ENCODE measurements at regions not wholly inside any gene's neighbourhood (a gene's known extent, or its start where the extent isn't known, plus 50 kb on each side); places are given as distances from the start of the nearest gene placed in this dataset.
"Not testable (repeated sequence)": the region's sequence is repeated elsewhere in the genome, so short reads cannot be mapped to it uniquely, and the experiment has no call there.

GRCh38 chr5:133867341-133867740 is 101.1 kb downstream of the C5orf15 start:
- Histone ChIP-seq H3K9ac (ENCODE audit: low read length) (no peak overlapping the region), H3K27me3 (ENCODE audit: control insufficient read depth in 1 of 2, insufficient read depth in 2 of 2, low read length in 2 of 2) (no peaks in the 10 kb centered on the region), H3K27ac (ENCODE audit: low read depth, low read length) (no peak overlapping the region), H3K4me3 (ENCODE audit: low read depth in 1 of 2, low read length in 2 of 2) (no peak overlapping the region), H3K4me1 (ENCODE audit: insufficient read depth, low read length) (peaks cover 5% of the 10 kb centered on the region), H3K36me3 (ENCODE audit: insufficient read depth, low read length) (no peaks in the 10 kb centered on the region), H3K9me3 (ENCODE audit: low read length) (no peaks in the 10 kb centered on the region)

- Histone ChIP-seq H3K27me3 (ENCODE audit: control insufficient read depth in 1 of 2, insufficient read depth in 2 of 2, low read length in 2 of 2) (no peaks in the 10 kb centered on the region), H3K36me3 (ENCODE audit: insufficient read depth, low read length) (no peaks in the 10 kb centered on the region), H3K27ac (ENCODE audit: low read depth, low read length) (no peak overlapping the region), H3K4me1 (ENCODE audit: insufficient read depth, low read length) (peaks cover 5% of the 10 kb centered on the region), H3K9ac (ENCODE audit: low read length) (no peak overlapping the region), H3K9me3 (ENCODE audit: low read length) (no peaks in the 10 kb centered on the region), H3K4me3 (ENCODE audit: low read depth in 1 of 2, low read length in 2 of 2) (no peak overlapping the region)
Observed at GRCh38 chr5:133866903-133867245, 101.6 kb downstream of the C5orf15 start.

GRCh38 chr5:133866160-133866902 is 102.1 kb downstream of the C5orf15 start:
- no peaks in the 10 kb centered on the region for H3K36me3 ChIP-seq (ENCODE audit: insufficient read depth, low read length)
- H3K9me3 ChIP-seq (ENCODE audit: low read length), result no peaks in the 10 kb centered on the region
- peaks cover 5% of the 10 kb centered on the region for H3K4me1 ChIP-seq (ENCODE audit: insufficient read depth, low read length)
- H3K27ac ChIP-seq (ENCODE audit: low read depth, low read length), result no peak overlapping the region
- H3K9ac ChIP-seq (ENCODE audit: low read length), result no peak overlapping the region
- H3K27me3 ChIP-seq (ENCODE audit: control insufficient read depth in 1 of 2, insufficient read depth in 2 of 2, low read length in 2 of 2), result no peaks in the 10 kb centered on the region
- no peak overlapping the region for H3K4me3 ChIP-seq (ENCODE audit: low read depth in 1 of 2, low read length in 2 of 2)

- Histone ChIP-seq H3K4me1 (ENCODE audit: insufficient read depth, low read length) (peaks cover 5% of the 10 kb centered on the region), H3K36me3 (ENCODE audit: insufficient read depth, low read length) (no peaks in the 10 kb centered on the region), H3K27me3 (ENCODE audit: control insufficient read depth in 1 of 2, insufficient read depth in 2 of 2, low read length in 2 of 2) (no peaks in the 10 kb centered on the region), H3K27ac (ENCODE audit: low read depth, low read length) (no peak overlapping the region), H3K9me3 (ENCODE audit: low read length) (no peaks in the 10 kb centered on the region), H3K4me3 (ENCODE audit: low read depth in 1 of 2, low read length in 2 of 2) (no peak overlapping the region), H3K9ac (ENCODE audit: low read length) (no peak overlapping the region)
Observed at GRCh38 chr5:133865113-133865512, 103.3 kb downstream of the C5orf15 start.

GRCh38 chr5:133864711-133865110 is 103.7 kb downstream of the C5orf15 start:
- Histone ChIP-seq H3K27ac (ENCODE audit: low read depth, low read length) (no peak overlapping the region), H3K4me1 (ENCODE audit: insufficient read depth, low read length) (peaks cover 5% of the 10 kb centered on the region), H3K9ac (ENCODE audit: low read length) (no peak overlapping the region), H3K9me3 (ENCODE audit: low read length) (no peaks in the 10 kb centered on the region), H3K36me3 (ENCODE audit: insufficient read depth, low read length) (no peaks in the 10 kb centered on the region), H3K4me3 (ENCODE audit: low read depth in 1 of 2, low read length in 2 of 2) (no peak overlapping the region), H3K27me3 (ENCODE audit: control insufficient read depth in 1 of 2, insufficient read depth in 2 of 2, low read length in 2 of 2) (no peaks in the 10 kb centered on the region)

GRCh38 chr5:133863857-133864585 is 104.4 kb downstream of the C5orf15 start:
- Histone ChIP-seq H3K27me3 (ENCODE audit: control insufficient read depth in 1 of 2, insufficient read depth in 2 of 2, low read length in 2 of 2) (no peaks in the 10 kb centered on the region), H3K4me1 (ENCODE audit: insufficient read depth, low read length) (no peaks in the 10 kb centered on the region), H3K9ac (ENCODE audit: low read length) (no peak overlapping the region), H3K4me3 (ENCODE audit: low read depth in 1 of 2, low read length in 2 of 2) (no peak overlapping the region), H3K36me3 (ENCODE audit: insufficient read depth, low read length) (no peaks in the 10 kb centered on the region), H3K27ac (ENCODE audit: low read depth, low read length) (no peak overlapping the region), H3K9me3 (ENCODE audit: low read length) (no peaks in the 10 kb centered on the region)

DNA sequence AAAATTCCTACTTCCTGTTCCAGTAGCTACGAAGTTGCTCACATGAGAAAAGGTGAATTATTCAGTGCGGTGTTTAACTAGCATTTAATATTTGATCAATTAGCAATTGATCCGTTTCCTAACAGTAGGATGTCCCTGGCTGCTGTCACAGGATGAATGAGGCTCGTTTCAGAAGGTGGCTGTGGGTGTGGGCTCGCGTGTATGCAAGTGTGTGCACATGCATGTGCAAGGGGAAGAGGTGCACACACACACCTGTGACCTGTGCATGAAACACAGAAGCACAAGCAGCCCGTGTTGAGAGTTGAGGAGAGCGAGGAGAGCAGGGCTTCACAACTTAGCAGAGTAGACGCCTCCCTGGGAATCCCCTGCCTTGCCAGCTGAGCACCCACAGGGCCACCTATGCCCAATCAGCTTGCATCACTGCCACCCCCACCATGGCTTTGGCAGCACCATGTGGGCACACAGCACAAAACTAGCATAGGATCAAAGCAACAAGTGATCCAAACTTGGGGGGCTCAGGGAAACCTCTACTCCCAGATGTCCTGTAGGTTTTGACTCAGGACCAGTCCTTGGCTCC is 107.2 kb downstream of the C5orf15 start:
- H3K36me3 ChIP-seq (ENCODE audit: insufficient read depth, low read length), result no peaks in the 10 kb centered on the region
- no peak overlapping the region for H3K4me3 ChIP-seq (ENCODE audit: low read depth in 1 of 2, low read length in 2 of 2)
- peaks cover 0 to under 1% of the 10 kb centered on the region in 2 donors for H3K27me3 ChIP-seq (ENCODE audit: control insufficient read depth in 1 of 2, insufficient read depth in 2 of 2, low read length in 2 of 2)
- no peaks in the 10 kb centered on the region for H3K4me1 ChIP-seq (ENCODE audit: insufficient read depth, low read length)
- H3K9me3 ChIP-seq (ENCODE audit: low read length), result no peaks in the 10 kb centered on the region
- no peak overlapping the region for H3K27ac ChIP-seq (ENCODE audit: low read depth, low read length)
- no peak overlapping the region for H3K9ac ChIP-seq (ENCODE audit: low read length)

GRCh38 chr5:133859073-133859472 is 109.4 kb downstream of the C5orf15 start:
- peaks cover 0 to 5% of the 10 kb centered on the region in 2 donors for H3K27me3 ChIP-seq (ENCODE audit: control insufficient read depth in 1 of 2, insufficient read depth in 2 of 2, low read length in 2 of 2)
- H3K4me3 ChIP-seq (ENCODE audit: low read depth in 1 of 2, low read length in 2 of 2), result no peak overlapping the region
- H3K9me3 ChIP-seq (ENCODE audit: low read length), result no peaks in the 10 kb centered on the region
- no peaks in the 10 kb centered on the region for H3K36me3 ChIP-seq (ENCODE audit: insufficient read depth, low read length)
- no peak overlapping the region for H3K27ac ChIP-seq (ENCODE audit: low read depth, low read length)
- H3K9ac ChIP-seq (ENCODE audit: low read length), result no peak overlapping the region
- no peaks in the 10 kb centered on the region for H3K4me1 ChIP-seq (ENCODE audit: insufficient read depth, low read length)

GRCh38 chr5:133857595-133858313 is 110.7 kb downstream of the C5orf15 start:
- not testable (repeated sequence) for H3K36me3 ChIP-seq (ENCODE audit: insufficient read depth, low read length); H3K4me3 ChIP-seq (ENCODE audit: low read depth in 1 of 2, low read length in 2 of 2); H3K9ac ChIP-seq (ENCODE audit: low read length); H3K9me3 ChIP-seq (ENCODE audit: low read length); H3K27me3 ChIP-seq (ENCODE audit: control insufficient read depth in 1 of 2, insufficient read depth in 2 of 2, low read length in 2 of 2); H3K27ac ChIP-seq (ENCODE audit: low read depth, low read length); H3K4me1 ChIP-seq (ENCODE audit: insufficient read depth, low read length)

GRCh38 chr5:133854554-133854953 is 113.9 kb downstream of the C5orf15 start:
- no peaks in the 10 kb centered on the region for H3K9me3 ChIP-seq (ENCODE audit: low read length)
- no peak overlapping the region for H3K9ac ChIP-seq (ENCODE audit: low read length)
- no peak overlapping the region for H3K27ac ChIP-seq (ENCODE audit: low read depth, low read length)
- no peaks in the 10 kb centered on the region for H3K36me3 ChIP-seq (ENCODE audit: insufficient read depth, low read length)
- H3K4me3 ChIP-seq (ENCODE audit: low read depth in 1 of 2, low read length in 2 of 2), result no peak overlapping the region
- peaks cover 0 to 5% of the 10 kb centered on the region in 2 donors for H3K27me3 ChIP-seq (ENCODE audit: control insufficient read depth in 1 of 2, insufficient read depth in 2 of 2, low read length in 2 of 2)
- no peaks in the 10 kb centered on the region for H3K4me1 ChIP-seq (ENCODE audit: insufficient read depth, low read length)

- H3K27me3 ChIP-seq (ENCODE audit: control insufficient read depth in 1 of 2, insufficient read depth in 2 of 2, low read length in 2 of 2), result peaks cover 0 to 5% of the 10 kb centered on the region in 2 donors
- no peaks in the 10 kb centered on the region for H3K36me3 ChIP-seq (ENCODE audit: insufficient read depth, low read length)
- H3K9ac ChIP-seq (ENCODE audit: low read length), result no peak overlapping the region
- no peak overlapping the region for H3K4me3 ChIP-seq (ENCODE audit: low read depth in 1 of 2, low read length in 2 of 2)
- no peak overlapping the region for H3K27ac ChIP-seq (ENCODE audit: low read depth, low read length)
- H3K4me1 ChIP-seq (ENCODE audit: insufficient read depth, low read length), result no peaks in the 10 kb centered on the region
- H3K9me3 ChIP-seq (ENCODE audit: low read length), result no peaks in the 10 kb centered on the region
Observed at GRCh38 chr5:133853646-133854365, 114.6 kb downstream of the C5orf15 start.
